ENCODE measurements at regions not wholly inside any gene's neighbourhood (a gene's known extent, or its start where the extent isn't known, plus 50 kb on each side); places are given as distances from the start of the nearest gene placed in this dataset.

DNA sequence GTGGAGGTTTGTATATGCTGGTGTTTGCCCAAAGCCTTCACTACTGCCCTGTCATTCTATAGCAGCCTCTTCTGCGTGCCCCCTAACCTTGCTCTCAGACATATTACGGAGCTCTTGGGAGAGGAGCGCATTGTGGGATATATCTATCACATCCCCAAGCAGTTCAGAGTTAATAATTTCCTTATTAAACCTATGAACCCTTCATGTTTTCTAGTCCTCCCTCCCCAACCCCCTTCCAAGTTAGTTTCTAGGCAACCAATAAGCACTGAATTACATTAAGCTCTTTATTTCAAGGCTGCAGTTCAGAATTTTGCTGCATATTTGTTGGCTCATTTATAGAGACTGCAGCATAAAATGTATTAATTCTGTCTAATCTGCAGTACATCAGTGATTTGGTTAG, 57.3 kb upstream of the GRM7 start:
- H3F3A ChIP-seq (ENCODE audit: insufficient read depth, low read length): no peaks in the 10 kb centered on the region
- no peak overlapping the region for H3K4me3 ChIP-seq (ENCODE audit: low read length)
- no peaks in the 10 kb centered on the region for H3K27me3 ChIP-seq (replicated peaks; ENCODE audit: insufficient read depth, low read length)
- H4K20me1 ChIP-seq (ENCODE audit: insufficient read depth, low read length): no peaks in the 10 kb centered on the region
- no peak overlapping the region for H3K9ac ChIP-seq (ENCODE audit: low read length)
- no peaks in the 10 kb centered on the region for H3K9me2 ChIP-seq (replicated peaks; ENCODE audit: insufficient read depth, low read length)
- no peak for DNase-seq
- TF ChIP-seq EZH2phosphoT487 (IDR thresholded peaks at IDR 0.05; ENCODE audit: low read length): no peak
- no peak for TF ChIP-seq EZH2 (optimal IDR thresholded peaks at IDR 0.05; ENCODE audit: low read depth, low read length)
- no peak for TF ChIP-seq CTCF (IDR thresholded peaks at IDR 0.05; ENCODE audit: low read length)
- no peak overlapping the region for H3K27ac ChIP-seq (ENCODE audit: low read length)
- no peaks in the 10 kb centered on the region for H3K4me1 ChIP-seq (ENCODE audit: low read length)
- no peak overlapping the region for H3K4me2 ChIP-seq (ENCODE audit: low read depth, low read length)
- no peaks in the 10 kb centered on the region for H3K36me3 ChIP-seq (replicated peaks; ENCODE audit: insufficient read depth, low read length)
- H3K79me2 ChIP-seq (ENCODE audit: low read length): no peaks in the 10 kb centered on the region
- H2AFZ ChIP-seq (ENCODE audit: low read length): no peak overlapping the region
- no peaks in the 10 kb centered on the region for H3K9me3 ChIP-seq (replicated peaks; ENCODE audit: insufficient read depth, low read length)

- H3K9ac ChIP-seq (ENCODE audit: low read length): no peak overlapping the region
- no peaks in the 10 kb centered on the region for H4K20me1 ChIP-seq (ENCODE audit: insufficient read depth, low read length)
- H3K4me1 ChIP-seq (ENCODE audit: low read length): peaks cover 4% of the 10 kb centered on the region; the same call in 1 of the 2 replicates
- H2AFZ ChIP-seq (ENCODE audit: low read length): no peak overlapping the region
- no peak overlapping the region for H3K4me3 ChIP-seq (ENCODE audit: low read length)
- no peak overlapping the region for H3K4me2 ChIP-seq (ENCODE audit: low read depth, low read length)
- no peak overlapping the region for H3K27ac ChIP-seq (ENCODE audit: low read length)
- H3K27me3 ChIP-seq (replicated peaks; ENCODE audit: insufficient read depth, low read length): no peaks in the 10 kb centered on the region
- no peaks in the 10 kb centered on the region for H3K36me3 ChIP-seq (replicated peaks; ENCODE audit: insufficient read depth, low read length)
- DNase-seq: no peak
- TF ChIP-seq CTCF (IDR thresholded peaks at IDR 0.05; ENCODE audit: low read length) (no peak), EZH2phosphoT487 (IDR thresholded peaks at IDR 0.05; ENCODE audit: low read length) (no peak), EZH2 (optimal IDR thresholded peaks at IDR 0.05; ENCODE audit: low read depth, low read length) (no peak)
- H3K79me2 ChIP-seq (ENCODE audit: low read length): no peaks in the 10 kb centered on the region
- no peaks in the 10 kb centered on the region for H3F3A ChIP-seq (ENCODE audit: insufficient read depth, low read length)
- no peaks in the 10 kb centered on the region for H3K9me3 ChIP-seq (replicated peaks; ENCODE audit: insufficient read depth, low read length)
- no peaks in the 10 kb centered on the region for H3K9me2 ChIP-seq (replicated peaks; ENCODE audit: insufficient read depth, low read length)
Measured at GRCh38 chr3:6805236-6805635, 55.7 kb upstream of the GRM7 start.

- H3K4me1 ChIP-seq (ENCODE audit: low read length): peaks cover 4% of the 10 kb centered on the region; the same call in 1 of the 2 replicates
- no peaks in the 10 kb centered on the region for H3K9me3 ChIP-seq (replicated peaks; ENCODE audit: insufficient read depth, low read length)
- H3K27me3 ChIP-seq (replicated peaks; ENCODE audit: insufficient read depth, low read length): no peaks in the 10 kb centered on the region
- no peaks in the 10 kb centered on the region for H4K20me1 ChIP-seq (ENCODE audit: insufficient read depth, low read length)
- H2AFZ ChIP-seq (ENCODE audit: low read length): no peak overlapping the region
- no peak for DNase-seq
- H3K9me2 ChIP-seq (replicated peaks; ENCODE audit: insufficient read depth, low read length): no peaks in the 10 kb centered on the region
- no peaks in the 10 kb centered on the region for H3K79me2 ChIP-seq (ENCODE audit: low read length)
- H3K4me3 ChIP-seq (ENCODE audit: low read length): no peak overlapping the region
- H3K9ac ChIP-seq (ENCODE audit: low read length): no peak overlapping the region
- TF ChIP-seq EZH2phosphoT487 (IDR thresholded peaks at IDR 0.05; ENCODE audit: low read length) (no peak), EZH2 (optimal IDR thresholded peaks at IDR 0.05; ENCODE audit: low read depth, low read length) (no peak)
- no peak overlapping the region for H3K4me2 ChIP-seq (ENCODE audit: low read depth, low read length)
- no peaks in the 10 kb centered on the region for H3K36me3 ChIP-seq (replicated peaks; ENCODE audit: insufficient read depth, low read length)
- H3K27ac ChIP-seq (ENCODE audit: low read length): no peak overlapping the region
- no peaks in the 10 kb centered on the region for H3F3A ChIP-seq (ENCODE audit: insufficient read depth, low read length)
Measured at GRCh38 chr3:6806991-6807390, 53.9 kb upstream of the GRM7 start.

- DNase-seq: no peak
- H3K4me2 ChIP-seq (ENCODE audit: low read depth, low read length): no peak overlapping the region
Measured at GRCh38 chr3:6807967-6808588, 52.8 kb upstream of the GRM7 start.

More at GRCh38 chr3:6807967-6808588, 52.8 kb upstream of the GRM7 start:
- H3K27me3 ChIP-seq (replicated peaks; ENCODE audit: insufficient read depth, low read length): no peaks in the 10 kb centered on the region
- no peaks in the 10 kb centered on the region for H4K20me1 ChIP-seq (ENCODE audit: insufficient read depth, low read length)
- H3K4me1 ChIP-seq (ENCODE audit: low read length): peaks cover 4% of the 10 kb centered on the region; the same call in 1 of the 2 replicates
- no peak overlapping the region for H3K4me3 ChIP-seq (ENCODE audit: low read length)
- no peak overlapping the region for H3K27ac ChIP-seq (ENCODE audit: low read length)
- no peaks in the 10 kb centered on the region for H3K79me2 ChIP-seq (ENCODE audit: low read length)
- H3F3A ChIP-seq (ENCODE audit: insufficient read depth, low read length): no peaks in the 10 kb centered on the region
- no peak overlapping the region for H3K9ac ChIP-seq (ENCODE audit: low read length)
- no peaks in the 10 kb centered on the region for H3K9me2 ChIP-seq (replicated peaks; ENCODE audit: insufficient read depth, low read length)
- TF ChIP-seq EZH2 (optimal IDR thresholded peaks at IDR 0.05; ENCODE audit: low read depth, low read length): no peak
- no peak for TF ChIP-seq EZH2phosphoT487 (IDR thresholded peaks at IDR 0.05; ENCODE audit: low read length)
- no peak for TF ChIP-seq CTCF (IDR thresholded peaks at IDR 0.05; ENCODE audit: low read length)
- no peak overlapping the region for H2AFZ ChIP-seq (ENCODE audit: low read length)
- H3K36me3 ChIP-seq (replicated peaks; ENCODE audit: insufficient read depth, low read length): no peaks in the 10 kb centered on the region
- H3K9me3 ChIP-seq (replicated peaks; ENCODE audit: insufficient read depth, low read length): no peaks in the 10 kb centered on the region
